GM12873 (cell line): ENCODE measurements at regions not wholly inside any gene's neighbourhood (a gene's known extent, or its start where the extent isn't known, plus 50 kb on each side); places are given as distances from the start of the nearest gene placed in this dataset.

ENCODE experiments used
- CTCF ChIP-seq: IDR thresholded peaks from 2 replicates; pipeline ENCODE4 v1.5.1; 2012; ENCODE audit warnings: low read depth, mild to moderate bottlenecking, moderate library complexity, low read length, control low read depth; ENCODE audit not compliant: insufficient read depth; ENCODE audit errors: missing control alignments

- TF ChIP-seq CTCF = no peak
Observed at GRCh38 chr5:125073090-125073489, 326.7 kb upstream of the ZNF608 start.

- TF ChIP-seq CTCF = no peak
Observed at GRCh38 chr5:125075567-125075966, 329.1 kb upstream of the ZNF608 start.

GRCh38 chr5:125081101-125081500, 334.7 kb upstream of the ZNF608 start:
- TF ChIP-seq CTCF = no peak

GRCh38 chr5:125083981-125084380, 337.5 kb upstream of the ZNF608 start:
- no peak for TF ChIP-seq CTCF

GRCh38 chr5:125085797-125086505, 339.5 kb upstream of the ZNF608 start:
- no peak for TF ChIP-seq CTCF

GRCh38 chr5:125088522-125089105, 342.2 kb upstream of the ZNF608 start:
- no peak for TF ChIP-seq CTCF

- TF ChIP-seq CTCF = no peak
Observed at GRCh38 chr5:125093776-125094175, 347.3 kb upstream of the ZNF608 start.
